Hepatocyte (in vitro differentiated cells): ENCODE measurements at regions not wholly inside any gene's neighbourhood (a gene's known extent, or its start where the extent isn't known, plus 50 kb on each side); places are given as distances from the start of the nearest gene placed in this dataset.

ENCODE experiments used
- CTCF ChIP-seq: fragments of 200-600 bp; sonication (generic); IDR thresholded peaks from 2 replicates; pipeline ENCODE4 v1.5.1; 2016; ENCODE audit warnings: antibody characterized with exemption, mild to moderate bottlenecking; ENCODE audit not compliant: poor library complexity
- EZH2 ChIP-seq: fragments of 200-600 bp; sonication (generic); IDR thresholded peaks from 2 replicates; pipeline ENCODE4 v1.6.1; 2016; ENCODE audit warnings: antibody characterized with exemption, mild to moderate bottlenecking, borderline replicate concordance

DNA sequence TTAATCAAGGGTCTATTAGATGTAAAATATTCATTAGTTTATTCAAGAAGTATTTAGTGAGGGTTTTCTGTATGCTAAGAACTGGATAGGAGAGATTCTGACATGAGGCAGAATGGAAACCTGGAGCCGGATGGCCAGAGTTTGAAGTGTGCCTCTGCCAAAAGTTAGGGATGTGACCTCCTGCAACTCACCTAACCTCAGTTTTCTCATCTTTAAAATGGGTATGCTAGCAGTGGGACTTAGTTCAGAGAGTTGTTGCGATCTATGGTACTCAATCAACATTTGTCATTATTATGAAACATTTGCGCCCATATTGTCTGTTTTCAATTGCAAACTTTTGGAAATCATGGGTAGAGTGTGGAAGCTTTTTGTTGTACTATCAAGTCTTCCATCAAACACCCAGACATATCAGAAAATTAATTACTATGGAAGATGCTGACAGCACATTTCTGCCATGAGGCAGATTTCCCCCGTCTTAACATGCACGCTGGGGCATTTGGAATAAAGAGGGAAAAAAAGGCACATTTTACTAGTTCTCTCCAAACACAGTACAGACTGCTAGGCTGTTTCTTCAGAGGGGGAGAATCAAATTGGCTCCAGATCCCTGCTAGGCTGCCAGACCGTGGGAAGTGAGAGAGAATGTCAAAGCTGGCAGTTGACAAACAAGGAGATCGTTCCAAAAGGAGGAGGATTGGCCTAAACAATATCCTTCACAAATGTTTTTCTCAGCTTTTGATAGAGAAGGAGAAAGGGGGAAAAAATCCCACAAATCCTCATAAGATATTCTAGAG lies 205.3 kb upstream of the TSHZ2 start:
- TF ChIP-seq CTCF (no peak), EZH2 (no peak)
